Renal cortical epithelial cell (primary cell): ENCODE measurements at regions not wholly inside any gene's neighbourhood (a gene's known extent, or its start where the extent isn't known, plus 50 kb on each side); places are given as distances from the start of the nearest gene placed in this dataset.
"Not testable (repeated sequence)": the region's sequence is repeated elsewhere in the genome, so short reads cannot be mapped to it uniquely, and the experiment has no call there.

ENCODE experiments used
- DNase-seq: peaks from one replicate; pipeline ENCODE4 v3.0.0-alpha.2; 2011; ENCODE audit warnings: low read depth

DNA sequence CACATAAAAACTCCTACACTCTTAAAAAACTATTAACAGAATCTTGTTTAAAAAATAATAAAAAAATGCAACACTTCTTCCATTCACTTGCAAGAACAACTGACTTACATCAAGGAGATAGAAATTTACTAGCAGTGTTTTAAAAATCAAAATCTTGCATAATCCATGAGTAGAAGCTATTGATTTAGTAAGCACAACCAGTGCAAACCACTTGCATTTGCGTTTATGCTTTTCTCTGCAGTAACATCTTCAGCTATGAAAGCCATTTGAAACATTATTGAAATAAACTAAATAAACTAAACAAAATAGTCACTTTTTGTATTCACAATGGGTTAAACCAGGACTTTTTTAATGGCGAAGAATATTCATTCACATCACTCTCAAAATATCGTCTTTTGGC, 389.2 kb upstream of the EMCN start:
- DNase-seq = no peak

DNA sequence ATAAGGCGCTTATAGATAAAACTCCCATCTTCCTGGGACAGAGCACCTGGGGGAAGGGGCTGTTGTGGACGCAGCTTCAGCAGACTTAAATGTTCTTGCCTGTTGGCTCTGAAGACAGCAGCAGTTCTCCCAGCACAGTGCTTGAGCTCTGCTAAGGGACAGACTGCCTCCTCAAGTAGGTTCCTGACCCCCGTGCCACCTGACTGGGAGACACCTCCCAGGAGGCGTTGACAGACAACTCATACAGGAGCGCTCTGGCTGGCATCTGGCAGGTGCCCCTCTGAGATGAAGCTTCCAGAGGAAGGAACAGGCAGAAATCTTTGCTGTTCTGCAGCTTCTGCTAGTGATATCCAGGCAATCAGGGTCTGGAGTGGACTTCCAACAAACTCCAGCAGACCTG, 383.1 kb upstream of the EMCN start:
- not testable (repeated sequence) for DNase-seq

- DNase-seq = no peak
These were observed 382.3 kb upstream of the EMCN start for GRCh38 chr4:100900134-100900533.

- no peak for DNase-seq
These were observed 381.0 kb upstream of the EMCN start for GRCh38 chr4:100898844-100899243.

DNA sequence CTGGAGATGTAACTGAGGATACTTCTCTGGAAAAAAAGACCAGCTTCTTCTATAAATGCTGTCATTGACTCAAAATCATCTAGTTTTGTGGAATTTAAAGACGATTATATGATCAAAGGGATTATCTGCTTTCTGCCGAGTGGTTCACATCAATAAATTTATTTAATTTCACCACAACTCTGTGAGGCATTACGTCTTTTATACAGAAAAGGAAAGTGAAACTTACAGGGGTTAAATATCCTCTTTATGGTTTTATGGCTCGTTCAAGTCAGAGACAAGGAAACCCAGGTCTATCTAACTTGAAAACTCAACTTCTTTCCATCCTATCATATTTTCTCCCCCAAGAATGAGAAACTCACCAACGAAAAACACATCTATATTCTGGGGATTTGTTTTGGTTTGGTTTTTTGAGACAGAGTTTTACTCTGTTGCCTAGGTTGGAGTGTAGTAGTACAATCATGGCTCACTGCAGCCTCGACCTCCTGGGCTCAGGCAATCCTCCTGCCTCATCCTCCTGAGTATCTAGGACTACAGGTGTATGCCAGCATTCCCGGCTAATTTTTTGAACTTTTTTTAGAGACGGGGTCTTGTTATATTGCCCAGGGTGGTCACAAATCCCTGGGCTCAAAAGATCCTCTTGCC, 377.9 kb upstream of the EMCN start:
- peak; percentile 7 for DNase-seq

GRCh38 chr4:100894339-100894870, 376.6 kb upstream of the EMCN start:
- peak; percentile 61 for DNase-seq

- no peak for DNase-seq
These were observed 374.0 kb upstream of the EMCN start for GRCh38 chr4:100891808-100892207.

- DNase-seq = no peak
These were observed 372.1 kb upstream of the EMCN start for GRCh38 chr4:100889898-100890297.

DNA sequence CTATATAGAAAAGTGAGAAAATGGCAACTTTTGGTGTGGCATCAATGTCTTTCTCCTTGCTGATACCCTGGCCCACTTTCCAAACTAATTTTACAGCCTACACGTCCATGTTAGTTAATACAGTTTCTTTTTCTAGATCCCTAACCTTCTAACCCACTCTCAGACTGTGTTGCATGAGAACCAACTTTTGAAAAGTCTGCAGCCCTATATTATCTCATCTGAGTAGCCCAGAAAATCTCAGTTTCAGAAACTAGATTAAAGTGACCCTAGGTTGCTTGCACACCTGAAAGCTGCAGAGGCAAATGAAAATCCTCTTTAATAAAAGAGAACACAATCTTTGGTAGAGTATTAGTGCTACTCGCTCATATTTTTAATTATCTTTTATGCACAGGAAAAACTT, 371.6 kb upstream of the EMCN start:
- DNase-seq = no peak

- no peak for DNase-seq
These were observed 364.8 kb upstream of the EMCN start for GRCh38 chr4:100882661-100883060.

DNA sequence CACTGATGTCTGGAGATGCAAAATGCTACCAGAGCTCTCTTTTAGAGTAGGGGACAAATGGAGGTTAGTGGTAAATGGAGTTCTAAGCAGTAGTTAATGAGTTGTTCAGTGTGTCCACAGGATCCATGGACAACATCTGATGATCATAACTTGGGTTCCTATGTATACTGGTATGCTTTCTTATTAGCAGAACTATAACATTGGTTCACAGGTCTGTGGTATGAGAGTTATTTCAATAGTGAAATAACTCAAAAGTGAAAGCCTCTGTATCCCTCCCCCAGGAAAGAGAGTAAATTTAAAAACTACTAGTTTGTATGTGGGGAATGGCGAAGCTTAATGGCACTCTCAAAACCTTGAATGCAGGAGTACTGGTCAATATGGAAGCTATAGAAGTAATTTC, 363.5 kb upstream of the EMCN start:
- DNase-seq = no peak

GRCh38 chr4:100880011-100880410, 362.2 kb upstream of the EMCN start:
- no peak for DNase-seq

- DNase-seq = no peak
These were observed 361.6 kb upstream of the EMCN start for GRCh38 chr4:100879471-100879870.

DNA sequence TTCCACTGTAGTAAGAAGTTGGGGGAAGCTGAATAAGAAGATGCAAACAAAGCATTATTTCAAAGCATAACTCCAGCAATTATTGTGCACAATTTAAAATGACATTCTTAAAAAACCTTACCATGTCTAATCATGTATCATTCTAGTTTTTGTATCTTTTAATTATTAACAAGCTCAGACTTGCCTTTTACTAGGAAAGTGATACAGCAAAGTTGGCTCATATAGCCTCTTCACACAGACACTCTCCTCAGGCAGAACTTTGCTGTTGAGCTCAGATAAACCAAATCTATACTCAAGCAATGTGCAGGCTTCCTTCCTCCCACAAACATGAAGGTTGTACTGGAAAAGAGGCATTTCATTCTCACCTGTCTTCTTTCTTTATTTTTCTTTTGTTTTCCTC, 358.7 kb upstream of the EMCN start:
- DNase-seq = peak; percentile 5

DNA sequence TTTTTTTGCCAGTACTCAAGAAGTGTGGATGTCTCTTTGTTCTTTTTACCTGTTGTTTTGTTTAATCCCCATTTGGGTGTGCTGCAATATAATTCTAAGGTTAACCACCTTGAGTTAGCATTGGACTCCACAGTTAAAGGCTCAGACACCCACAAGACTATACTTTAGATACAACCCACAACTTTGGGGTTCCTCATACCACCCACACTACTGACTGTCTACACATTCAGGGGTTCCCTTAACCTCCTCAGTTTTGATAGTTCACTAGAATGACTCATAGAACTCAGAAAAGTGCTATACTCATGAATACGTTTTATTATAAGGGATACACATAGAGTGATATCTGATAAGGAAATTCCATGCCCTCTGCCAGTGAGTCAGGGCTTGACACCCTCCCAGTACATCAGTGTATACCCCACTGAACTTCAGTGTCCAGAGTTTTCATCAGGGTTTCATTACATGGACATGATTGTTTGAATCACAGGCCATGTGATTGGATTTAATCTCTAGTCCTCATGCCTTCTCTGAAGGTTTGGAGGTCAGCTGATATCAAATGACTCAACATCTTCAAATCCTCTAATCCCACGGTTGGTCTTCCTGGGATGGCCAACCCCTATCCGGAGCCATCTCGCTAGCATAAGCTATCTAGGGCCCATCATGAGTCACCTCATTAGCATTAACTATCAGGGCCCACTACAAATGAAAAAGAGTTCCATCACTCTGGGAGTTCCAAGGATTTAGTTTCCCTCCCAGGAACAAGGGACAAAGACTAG, 357.7 kb upstream of the EMCN start:
- DNase-seq = no peak

- DNase-seq = peak; percentile 29
These were observed 355.0 kb upstream of the EMCN start for GRCh38 chr4:100872811-100873210.

GRCh38 chr4:100870940-100871772, 353.3 kb upstream of the EMCN start:
- peak; percentile 53 for DNase-seq

GRCh38 chr4:100869276-100869675, 351.5 kb upstream of the EMCN start:
- DNase-seq = no peak

GRCh38 chr4:100868281-100868680, 350.5 kb upstream of the EMCN start:
- not testable (repeated sequence) for DNase-seq

DNA sequence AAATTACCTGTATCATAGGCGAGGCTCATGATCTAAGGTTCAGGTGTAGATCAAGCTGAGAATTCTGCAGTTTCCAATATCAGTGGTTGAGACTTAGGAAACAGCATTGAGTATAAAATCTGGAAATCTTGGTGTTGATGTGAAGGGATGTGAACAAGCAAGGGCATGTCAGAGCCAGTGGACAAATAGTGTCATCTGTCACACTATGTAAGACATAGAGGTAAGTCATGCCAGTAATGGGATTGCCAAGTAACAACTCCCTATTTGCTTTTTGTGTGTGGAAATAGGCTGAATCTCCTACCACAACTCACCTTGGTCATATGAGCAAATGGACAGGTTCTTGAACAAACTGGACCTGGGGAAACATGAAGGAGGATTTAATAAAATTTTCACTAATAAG, 334.5 kb upstream of the EMCN start:
- no peak for DNase-seq

GRCh38 chr4:100849319-100849718, 331.5 kb upstream of the EMCN start:
- no peak for DNase-seq

DNA sequence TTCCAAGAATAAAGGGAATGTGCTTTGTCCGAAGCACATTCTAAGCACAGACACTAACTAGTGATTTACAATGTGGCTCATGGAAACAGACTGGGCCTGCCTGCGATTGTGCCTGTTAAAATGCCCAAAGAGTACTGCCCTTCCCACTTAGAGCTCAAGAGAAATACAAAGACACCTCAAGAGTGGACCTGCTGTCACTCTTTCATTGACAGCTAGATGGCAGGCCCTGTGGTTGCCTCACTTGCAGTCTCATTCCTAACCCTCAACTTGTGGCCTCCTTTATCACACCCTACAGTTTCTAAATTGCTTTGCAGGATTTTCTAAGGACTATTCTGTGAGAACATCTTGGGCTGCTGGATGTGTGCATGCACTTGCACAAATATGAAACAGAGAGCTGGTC, 331.0 kb upstream of the EMCN start:
- DNase-seq = no peak
